ENCODE measurements at regions not wholly inside any gene's neighbourhood (a gene's known extent, or its start where the extent isn't known, plus 50 kb on each side); places are given as distances from the start of the nearest gene placed in this dataset.

- ChIA-PET CTCF (no interaction called here), POLR2A (no interaction called here)
- H3K4me3 Mint-ChIP-seq (ENCODE audit: unreplicated experiment) = no peak overlapping the region
- peaks cover 5% of the 10 kb centered on the region for H3K4me1 Mint-ChIP-seq (ENCODE audit: insufficient read depth, unreplicated experiment)
- no peaks in the 10 kb centered on the region for H3K36me3 Mint-ChIP-seq (ENCODE audit: insufficient read depth, unreplicated experiment)
- no peak for TF ChIP-seq CTCF (IDR thresholded peaks at IDR 0.05; ENCODE audit: unreplicated experiment)
- BruUV-seq (replicated peaks) = no TSS peak
- intact Hi-C loops (cut with micrococcal nuclease) = no loop called here
- H3K27me3 Mint-ChIP-seq (ENCODE audit: insufficient read depth, unreplicated experiment) = no peaks in the 10 kb centered on the region
- no peaks in the 10 kb centered on the region for H3K9me3 Mint-ChIP-seq (ENCODE audit: unreplicated experiment)
- no peak for DNase-seq (ENCODE audit: unreplicated experiment)
- H3K27ac Mint-ChIP-seq (ENCODE audit: low read depth, unreplicated experiment) = no peak overlapping the region
Measured at GRCh38 chr10:109281347-109281746, 642.0 kb downstream of the XPNPEP1 start.

GRCh38 chr10:109280837-109281236 is 642.5 kb downstream of the XPNPEP1 start:
- Mint-ChIP-seq H3K4me1 (ENCODE audit: insufficient read depth, unreplicated experiment) (peaks cover 5% of the 10 kb centered on the region), H3K9me3 (ENCODE audit: unreplicated experiment) (no peaks in the 10 kb centered on the region), H3K27me3 (ENCODE audit: insufficient read depth, unreplicated experiment) (no peaks in the 10 kb centered on the region), H3K4me3 (ENCODE audit: unreplicated experiment) (no peak overlapping the region), H3K36me3 (ENCODE audit: insufficient read depth, unreplicated experiment) (no peaks in the 10 kb centered on the region), H3K27ac (ENCODE audit: low read depth, unreplicated experiment) (no peak overlapping the region)
- CTCF ChIA-PET = no interaction called here
- intact Hi-C loops (cut with micrococcal nuclease) = no loop called here
- no TSS peak for BruUV-seq (replicated peaks)
- no peak for DNase-seq (ENCODE audit: unreplicated experiment)
- POLR2A ChIA-PET = no interaction called here
- no peak for TF ChIP-seq CTCF (IDR thresholded peaks at IDR 0.05; ENCODE audit: unreplicated experiment)

GRCh38 chr10:109277456-109277855 is 645.9 kb downstream of the XPNPEP1 start:
- intact Hi-C loops (cut with micrococcal nuclease) = no loop called here
- TF ChIP-seq CTCF (IDR thresholded peaks at IDR 0.05; ENCODE audit: unreplicated experiment) = no peak
- no TSS peak for BruUV-seq (replicated peaks)
- ChIA-PET POLR2A (no interaction called here), CTCF (no interaction called here)
- no peaks in the 10 kb centered on the region for H3K4me1 Mint-ChIP-seq (ENCODE audit: insufficient read depth, unreplicated experiment)
- H3K27me3 Mint-ChIP-seq (ENCODE audit: insufficient read depth, unreplicated experiment) = no peaks in the 10 kb centered on the region
- no peak overlapping the region for H3K4me3 Mint-ChIP-seq (ENCODE audit: unreplicated experiment)
- DNase-seq (ENCODE audit: unreplicated experiment) = no peak
- H3K9me3 Mint-ChIP-seq (ENCODE audit: unreplicated experiment) = no peaks in the 10 kb centered on the region
- H3K36me3 Mint-ChIP-seq (ENCODE audit: insufficient read depth, unreplicated experiment) = no peaks in the 10 kb centered on the region
- H3K27ac Mint-ChIP-seq (ENCODE audit: low read depth, unreplicated experiment) = no peak overlapping the region

- intact Hi-C loops (cut with micrococcal nuclease) = no loop called here
- H3K27ac Mint-ChIP-seq (ENCODE audit: low read depth, unreplicated experiment) = no peak overlapping the region
- H3K27me3 Mint-ChIP-seq (ENCODE audit: insufficient read depth, unreplicated experiment) = no peaks in the 10 kb centered on the region
- DNase-seq (ENCODE audit: unreplicated experiment) = no peak
- H3K4me1 Mint-ChIP-seq (ENCODE audit: insufficient read depth, unreplicated experiment) = no peaks in the 10 kb centered on the region
- TF ChIP-seq CTCF (IDR thresholded peaks at IDR 0.05; ENCODE audit: unreplicated experiment) = no peak
- BruUV-seq (replicated peaks) = no TSS peak
- CTCF ChIA-PET = no interaction called here
- H3K9me3 Mint-ChIP-seq (ENCODE audit: unreplicated experiment) = no peaks in the 10 kb centered on the region
- no peak overlapping the region for H3K4me3 Mint-ChIP-seq (ENCODE audit: unreplicated experiment)
- POLR2A ChIA-PET = no interaction called here
- H3K36me3 Mint-ChIP-seq (ENCODE audit: insufficient read depth, unreplicated experiment) = no peaks in the 10 kb centered on the region
Measured at GRCh38 chr10:109275960-109276359, 647.4 kb downstream of the XPNPEP1 start.

All from MCF 10A (cell line).